IMR-90 (cell line): ENCODE measurements at regions not wholly inside any gene's neighbourhood (a gene's known extent, or its start where the extent isn't known, plus 50 kb on each side); places are given as distances from the start of the nearest gene placed in this dataset.

Experiments used
- ATAC-seq: fragments of 200-7000 bp; cut with Tn5 transposase; 2 replicates; pipeline ENCODE4 v1.9.1; 2020; ENCODE audit warnings: low read depth, mild to moderate bottlenecking, moderate library complexity
- BruUV-seq: library from RNA; stranded (reverse); fragments of 400-500 nt; replicated peaks from 2 replicates; lab custom pipeline; 2021; lab: Mats Ljungman, UMichigan
- CTCF ChIA-PET: fragments of 300-600 bp; formaldehyde crosslinking; extraction: SDS; loops from one replicate; lab custom pipeline; 2021; ENCODE audit warnings: antibody characterized with exemption; lab: Yijun Ruan, JAX
- POLR2A ChIA-PET: fragments of 300-600 bp; sonication (Branson Sonifier 250); formaldehyde crosslinking; loops from one replicate; lab custom pipeline; 2022; ENCODE audit warnings: antibody characterized with exemption; ENCODE audit not compliant: unreplicated experiment; lab: Charles Lee
- DNase-seq: peaks from one replicate; pipeline ENCODE4 v3.0.0; 2013
- H2AFZ ChIP-seq: replicated peaks from 2 replicates; pipeline ENCODE3; 2013; ENCODE audit warnings: low read length, mild to moderate bottlenecking; ENCODE audit not compliant: poor library complexity
- H2AK5ac ChIP-seq: 2 replicates; pipeline ENCODE4 v1.6.1; 2013; ENCODE audit warnings: low read depth, low read length, inconsistent platforms
- H2AK9ac ChIP-seq: replicated peaks from 2 replicates; pipeline ENCODE3; 2013; ENCODE audit warnings: mild to moderate bottlenecking, low read depth, low read length, moderate library complexity; ENCODE audit not compliant: poor library complexity
- H2BK120ac ChIP-seq: 2 replicates; pipeline ENCODE4 v1.6.1; 2013; ENCODE audit warnings: low read depth, low read length, inconsistent platforms
- H2BK15ac ChIP-seq: 3 replicates; pipeline ENCODE4 v1.6.1; 2013; ENCODE audit warnings: low read depth, low read length, inconsistent platforms
- H2BK20ac ChIP-seq: 2 replicates; pipeline ENCODE4 v1.6.1; 2013; ENCODE audit warnings: low read depth, mild to moderate bottlenecking, inconsistent platforms, low read length, moderate library complexity
- H2BK5ac ChIP-seq: 2 replicates; pipeline ENCODE4 v1.6.1; 2013; ENCODE audit warnings: mild to moderate bottlenecking, low read depth, low read length, inconsistent platforms; ENCODE audit not compliant: poor library complexity, severe bottlenecking
- H3K14ac ChIP-seq: replicated peaks from 2 replicates; pipeline ENCODE4 v1.6.1; 2013; ENCODE audit warnings: low read depth, low read length, inconsistent platforms
- H3K18ac ChIP-seq: 2 replicates; pipeline ENCODE4 v1.6.1; 2013; ENCODE audit warnings: low read depth, low read length, control low read depth
- H3K23ac ChIP-seq: 2 replicates; pipeline ENCODE4 v1.6.1; 2013; ENCODE audit warnings: low read depth, low read length, inconsistent platforms
- H3K27ac ChIP-seq: 2 replicates; pipeline ENCODE4 v1.5.1; 2013; ENCODE audit warnings: mild to moderate bottlenecking, control low read depth, low read length; ENCODE audit not compliant: insufficient read depth
- H3K27me3 ChIP-seq: 2 replicates; pipeline ENCODE4 v1.6.1; 2013; ENCODE audit warnings: low read length; ENCODE audit not compliant: control insufficient read depth, insufficient read depth
- H3K36me3 ChIP-seq: 2 replicates; pipeline ENCODE4 v1.6.1; 2013; ENCODE audit warnings: low read length, mixed read lengths; ENCODE audit not compliant: control insufficient read depth, insufficient read depth
- H3K4ac ChIP-seq: 2 replicates; pipeline ENCODE4 v1.6.1; 2013; ENCODE audit warnings: low read depth, low read length, inconsistent platforms
- H3K4me1 ChIP-seq: 2 replicates; pipeline ENCODE4 v1.6.1; 2013; ENCODE audit warnings: low read length, mixed read lengths; ENCODE audit not compliant: control insufficient read depth, insufficient read depth
- H3K4me2 ChIP-seq: 2 replicates; pipeline ENCODE4 v1.6.1; 2013; ENCODE audit warnings: low read depth, mild to moderate bottlenecking, control low read depth, low read length, moderate library complexity
- H3K4me3 ChIP-seq: 2 replicates; pipeline ENCODE4 v1.5.1; 2013; ENCODE audit warnings: low read depth, mild to moderate bottlenecking, control low read depth, low read length, moderate library complexity; ENCODE audit not compliant: insufficient read depth
- H3K56ac ChIP-seq: 2 replicates; pipeline ENCODE4 v1.6.1; 2013; ENCODE audit warnings: low read length, inconsistent platforms; ENCODE audit not compliant: insufficient read depth; ENCODE audit errors: extremely low read depth
- H3K79me1 ChIP-seq, 2 experiments: 2 replicates each; pipeline ENCODE4 v1.6.1; 2013; ENCODE audit warnings: low read length in 2 of 2, inconsistent platforms in 1 of 2, low read depth in 1 of 2
- H3K9ac ChIP-seq: 2 replicates; pipeline ENCODE4 v1.6.1; 2013; ENCODE audit warnings: low read depth, low read length, control low read depth
- H3K9me1 ChIP-seq: 2 replicates; pipeline ENCODE4 v1.6.1; 2013; ENCODE audit warnings: low read length, inconsistent platforms; ENCODE audit not compliant: insufficient read depth
- H3K9me3 ChIP-seq: 2 replicates; pipeline ENCODE4 v1.6.1; 2013; ENCODE audit warnings: low read length; ENCODE audit not compliant: control insufficient read depth, insufficient read depth
- H4K20me1 ChIP-seq: 2 replicates; pipeline ENCODE4 v1.6.1; 2013; ENCODE audit warnings: low read length, inconsistent platforms; ENCODE audit not compliant: insufficient read depth
- H4K5ac ChIP-seq: 2 replicates; pipeline ENCODE4 v1.6.1; 2013; ENCODE audit warnings: mild to moderate bottlenecking, low read depth, low read length, control low read depth
- H4K8ac ChIP-seq, 2 experiments: 2 replicates each; pipeline ENCODE4 v1.6.1; 2013; ENCODE audit warnings: low read depth in 2 of 2, low read length in 2 of 2, control low read depth in 1 of 2, inconsistent platforms in 1 of 2
- H4K91ac ChIP-seq: 2 replicates; pipeline ENCODE4 v1.6.1; 2013; ENCODE audit warnings: low read depth, low read length, inconsistent platforms; ENCODE audit not compliant: insufficient read depth
- BHLHE40 ChIP-seq: fragments of 150-350 bp; IDR thresholded peaks from 2 replicates; pipeline ENCODE4 v1.6.1; 2016; ENCODE audit warnings: mild to moderate bottlenecking, low read depth, low read length
- CEBPB ChIP-seq: IDR thresholded peaks from 2 replicates; pipeline ENCODE4 v1.6.1; 2012; ENCODE audit warnings: low read depth, low read length, improper control_type of control experiment
- CHD1 ChIP-seq: IDR thresholded peaks from 2 replicates; pipeline ENCODE4 v1.6.1; 2012; ENCODE audit warnings: low read depth, low read length, improper control_type of control experiment
- CTCF ChIP-seq: conservative IDR thresholded peaks from 2 replicates; pipeline ENCODE4 v1.5.1; 2012; ENCODE audit warnings: mild to moderate bottlenecking, low read depth, low read length, improper control_type of control experiment
- ELK1 ChIP-seq: fragments of 150-350 bp; IDR thresholded peaks from 2 replicates; pipeline ENCODE4 v1.6.1; 2016; ENCODE audit warnings: low read depth, mild to moderate bottlenecking, low read length, moderate library complexity, borderline replicate concordance
- FOS ChIP-seq: fragments of 150-350 bp; IDR thresholded peaks from 2 replicates; pipeline ENCODE4 v1.6.1; 2016; ENCODE audit warnings: low read depth, low read length
- MAFK ChIP-seq: IDR thresholded peaks from 2 replicates; pipeline ENCODE4 v1.6.1; 2012; ENCODE audit warnings: low read depth, low read length, improper control_type of control experiment
- MAZ ChIP-seq: IDR thresholded peaks from 2 replicates; pipeline ENCODE4 v1.6.1; 2012; ENCODE audit warnings: low read depth, mild to moderate bottlenecking, low read length, improper control_type of control experiment, moderate library complexity, borderline replicate concordance
- NFE2L2 ChIP-seq: fragments of 150-350 bp; IDR thresholded peaks from 2 replicates; pipeline ENCODE4 v1.6.1; 2016; ENCODE audit warnings: low read depth, mild to moderate bottlenecking, low read length
- POLR2A ChIP-seq: IDR thresholded peaks from 2 replicates; pipeline ENCODE4 v1.6.1; 2012; ENCODE audit warnings: mild to moderate bottlenecking, low read depth, low read length
- RAD21 ChIP-seq: IDR thresholded peaks from 2 replicates; pipeline ENCODE4 v1.6.1; 2012; ENCODE audit warnings: low read length, improper control_type of control experiment
- RCOR1 ChIP-seq: IDR thresholded peaks from 2 replicates; pipeline ENCODE4 v1.6.1; 2012; ENCODE audit warnings: mild to moderate bottlenecking, low read length, improper control_type of control experiment; ENCODE audit not compliant: insufficient replicate concordance
- SMC3 ChIP-seq: fragments of 150-350 bp; IDR thresholded peaks from 2 replicates; pipeline ENCODE4 v1.6.1; 2016; ENCODE audit warnings: low read depth, mild to moderate bottlenecking, antibody characterized with exemption, low read length, moderate library complexity
- WGBS, 2 experiments: methylation state at CpG; one replicate each; pipeline versions ENCODE4 v1.1.5 to v1.1.7; 2013; ENCODE audit warnings: missing lambda C conversion rate in 2 of 2; ENCODE audit not compliant: insufficient read length in 1 of 2; ENCODE audit errors: extremely low coverage in 2 of 2; 5-methylcytosine and 5-hydroxymethylcytosine counted together
- dilution Hi-C: fragments of 300-500 bp; cut with HindIII; formaldehyde crosslinking; loops from one replicate; pipeline ENCODE4 v1.14.3; 2018; ENCODE audit warnings: low sequenced_read_pairs; ENCODE audit not compliant: unreplicated experiment
- in situ Hi-C: fragments of 300-500 bp; cut with MboI; formaldehyde crosslinking; loops from 3 replicates; pipeline ENCODE4 v1.14.3; 2019; ENCODE audit warnings: low sequenced_read_pairs, inconsistent platforms, mixed read lengths
- intact Hi-C: fragments of 100-400 bp; cut with micrococcal nuclease; formaldehyde crosslinking; loops from 2 replicates; pipeline ENCODE4 v1.10.0; 2022

GRCh38 chr10:60595852-60596251 is 182.4 kb upstream of the CDK1 start:
- ATAC-seq = no peak
- Histone ChIP-seq H4K5ac (no peak overlapping the region), H2AK9ac (no peak overlapping the region), H3K14ac (no peak overlapping the region), H4K8ac (no peak overlapping the region), H4K20me1 (no peaks in the 10 kb centered on the region), H3K9ac (no peak overlapping the region), H3K36me3 (no peaks in the 10 kb centered on the region), H2BK5ac (no peak overlapping the region), H3K9me1 (no peaks in the 10 kb centered on the region), H3K9me3 (no peaks in the 10 kb centered on the region), H4K91ac (no peak overlapping the region), H3K4me1 (no peaks in the 10 kb centered on the region), H2BK120ac (no peak overlapping the region), H3K27me3 (no peaks in the 10 kb centered on the region; the same call in 1 of the 2 replicates), H3K56ac (no peak overlapping the region), H3K4me2 (no peak overlapping the region), H3K79me1 (no peaks in the 10 kb centered on the region), H2BK20ac (no peak overlapping the region), H2BK15ac (no peak overlapping the region), H3K4me3 (no peak overlapping the region), H2AFZ (no peak overlapping the region), H3K27ac (no peak overlapping the region), H2AK5ac (no peak overlapping the region), H3K4ac (no peak overlapping the region), H3K18ac (no peak overlapping the region), H3K23ac (no peak overlapping the region)
- dilution Hi-C loops = no loop called here
- BruUV-seq = no TSS peak
- TF ChIP-seq FOS (no peak), CHD1 (no peak), RAD21 (no peak), MAZ (no peak), CTCF (no peak), BHLHE40 (no peak), CEBPB (no peak), ELK1 (no peak), RCOR1 (no peak), POLR2A (no peak), MAFK (no peak), NFE2L2 (no peak), SMC3 (no peak)
- no peak for DNase-seq
- in situ Hi-C loops = no loop called here
- intact Hi-C loops = loop anchor here (2.0 kb wide), 1 partner anchor 23 kb away; no protein-coding TSS in a partner anchor
- ChIA-PET POLR2A (no interaction called here), CTCF (interaction anchor here (0.6 kb wide), 1 partner anchor 37 kb away, joined by 3 read pairs; no protein-coding TSS in a partner anchor)
- no CpG with 5 or more reads among the region's 3 CpGs for WGBS, 2 experiments
